GM21367 (cell line): ENCODE measurements at regions not wholly inside any gene's neighbourhood (a gene's known extent, or its start where the extent isn't known, plus 50 kb on each side); places are given as distances from the start of the nearest gene placed in this dataset.

Experiments
- ATAC-seq: cut with Tn5 transposase; IDR thresholded peaks from one replicate; pipeline ENCODE4 v1.9.1; 2021; ENCODE audit not compliant: unreplicated experiment

- ATAC-seq, result no peak
These were observed 216.0 kb upstream of the RGS6 start for GRCh38 chr14:71716041-71716772.

GRCh38 chr14:71720978-71721624 is 211.1 kb upstream of the RGS6 start:
- ATAC-seq, result no peak

- ATAC-seq, result no peak
These were observed 210.4 kb upstream of the RGS6 start for GRCh38 chr14:71721791-71722190.

- no peak for ATAC-seq
These were observed 209.3 kb upstream of the RGS6 start for GRCh38 chr14:71722885-71723284.

GRCh38 chr14:71725922-71726579 is 206.2 kb upstream of the RGS6 start:
- ATAC-seq, result no peak

- ATAC-seq, result no peak
These were observed 205.6 kb upstream of the RGS6 start for GRCh38 chr14:71726580-71727021.

GRCh38 chr14:71728386-71728785 is 203.8 kb upstream of the RGS6 start:
- ATAC-seq, result no peak

GRCh38 chr14:71729596-71729995 is 202.6 kb upstream of the RGS6 start:
- ATAC-seq, result no peak

- no peak for ATAC-seq
These were observed 201.8 kb upstream of the RGS6 start for GRCh38 chr14:71730471-71730870.

GRCh38 chr14:71731096-71731495 is 201.1 kb upstream of the RGS6 start:
- ATAC-seq, result no peak

- no peak for ATAC-seq
These were observed 198.9 kb upstream of the RGS6 start for GRCh38 chr14:71733210-71733883.

GRCh38 chr14:71734076-71734475 is 198.2 kb upstream of the RGS6 start:
- ATAC-seq, result no peak

- ATAC-seq, result no peak
These were observed 197.3 kb upstream of the RGS6 start for GRCh38 chr14:71734885-71735284.

- no peak for ATAC-seq
These were observed 194.5 kb upstream of the RGS6 start for GRCh38 chr14:71737760-71738159.

- ATAC-seq, result no peak
These were observed 192.8 kb upstream of the RGS6 start for GRCh38 chr14:71739273-71739990.

- ATAC-seq, result no peak
These were observed 191.0 kb upstream of the RGS6 start for GRCh38 chr14:71741241-71741640.

GRCh38 chr14:71742485-71742884 is 189.7 kb upstream of the RGS6 start:
- ATAC-seq, result no peak

- ATAC-seq, result no peak
These were observed 187.2 kb upstream of the RGS6 start for GRCh38 chr14:71745072-71745471.

- ATAC-seq, result no peak
These were observed 184.0 kb upstream of the RGS6 start for GRCh38 chr14:71748196-71748595.

GRCh38 chr14:71749613-71750238 is 182.5 kb upstream of the RGS6 start:
- no peak for ATAC-seq
